Renal cortical epithelial cell (primary cell): ENCODE measurements at regions not wholly inside any gene's neighbourhood (a gene's known extent, or its start where the extent isn't known, plus 50 kb on each side); places are given as distances from the start of the nearest gene placed in this dataset.
"Not testable (repeated sequence)": the region's sequence is repeated elsewhere in the genome, so short reads cannot be mapped to it uniquely, and the experiment has no call there.

Source experiments
- DNase-seq: peaks from one replicate; pipeline ENCODE4 v3.0.0-alpha.2; 2011; ENCODE audit warnings: low read depth

DNA sequence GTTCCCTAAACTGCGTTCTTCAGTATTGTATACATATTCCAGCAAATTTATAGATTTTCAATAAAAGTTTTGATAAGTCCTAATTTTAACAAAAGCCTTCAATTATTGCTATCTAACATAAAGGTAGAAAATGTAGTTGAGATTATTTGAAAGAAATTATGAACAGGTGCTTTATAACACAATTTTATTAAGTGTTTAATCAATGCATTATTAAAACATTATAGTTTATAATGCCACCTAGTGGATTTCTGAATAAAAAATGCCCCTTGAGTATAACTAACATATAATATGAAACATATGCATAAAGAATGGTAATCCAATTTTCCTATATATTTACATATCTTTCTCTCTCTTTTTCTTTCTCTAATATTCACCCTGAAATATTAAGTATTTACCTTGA is 515.3 kb downstream of the SLC6A15 start:
- peak; percentile 1 for DNase-seq

DNA sequence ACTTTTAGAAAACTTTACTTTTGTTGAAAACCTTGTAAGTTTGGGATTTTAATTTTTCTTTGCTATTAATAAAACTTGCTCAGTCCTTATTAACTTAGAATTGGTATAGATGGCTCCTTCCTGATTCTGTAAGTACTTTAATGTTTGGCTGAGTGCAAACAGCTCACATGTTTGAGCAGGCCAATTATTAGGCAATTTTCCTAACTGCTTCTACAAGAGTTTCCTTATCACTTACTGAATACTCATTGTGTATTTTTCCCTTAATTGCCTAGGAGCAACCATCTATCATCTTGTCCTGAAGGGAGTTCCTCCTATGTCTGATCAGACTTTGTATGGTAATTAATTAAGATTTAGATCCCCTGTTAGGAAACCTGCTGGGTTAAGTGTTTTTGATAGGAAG is 521.4 kb downstream of the SLC6A15 start:
- DNase-seq: not testable (repeated sequence)

DNA sequence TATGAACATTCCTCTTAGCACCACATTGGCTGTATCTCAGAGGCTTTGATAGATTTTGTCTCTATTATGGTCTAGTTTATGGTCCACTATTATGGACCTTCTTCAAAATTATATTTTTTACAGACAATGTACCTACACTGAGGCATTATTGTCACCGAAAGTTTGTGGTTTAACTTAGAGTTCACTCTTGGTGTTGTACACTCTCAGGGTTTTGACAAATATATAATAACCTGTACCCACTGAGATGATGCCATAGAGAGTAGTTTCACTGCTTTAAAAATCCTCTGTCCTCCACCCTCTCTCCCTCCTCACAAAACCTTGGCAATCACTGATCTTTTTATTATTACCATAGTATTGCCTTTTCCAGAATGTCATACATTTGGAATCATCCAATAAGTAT is 528.2 kb downstream of the SLC6A15 start:
- no peak for DNase-seq

DNA sequence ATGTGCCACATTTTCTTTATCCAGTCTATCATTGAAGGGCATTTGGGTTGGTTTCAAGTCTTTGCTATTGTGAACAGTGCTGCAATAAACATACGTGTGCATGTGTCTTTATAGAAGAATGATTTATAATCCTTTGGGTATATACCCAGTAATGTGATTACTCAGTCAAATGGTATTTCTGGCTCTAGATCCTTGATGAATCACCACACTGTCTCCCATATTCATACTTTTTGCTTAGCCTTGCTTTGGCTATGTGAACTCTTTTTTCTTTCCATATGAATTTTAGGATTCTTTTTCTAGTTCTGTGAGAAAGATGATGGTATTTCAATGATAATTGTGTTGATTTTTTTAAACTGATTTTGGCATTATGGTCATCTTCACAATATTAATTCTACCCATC is 530.1 kb downstream of the SLC6A15 start:
- DNase-seq: peak; percentile 10

DNA sequence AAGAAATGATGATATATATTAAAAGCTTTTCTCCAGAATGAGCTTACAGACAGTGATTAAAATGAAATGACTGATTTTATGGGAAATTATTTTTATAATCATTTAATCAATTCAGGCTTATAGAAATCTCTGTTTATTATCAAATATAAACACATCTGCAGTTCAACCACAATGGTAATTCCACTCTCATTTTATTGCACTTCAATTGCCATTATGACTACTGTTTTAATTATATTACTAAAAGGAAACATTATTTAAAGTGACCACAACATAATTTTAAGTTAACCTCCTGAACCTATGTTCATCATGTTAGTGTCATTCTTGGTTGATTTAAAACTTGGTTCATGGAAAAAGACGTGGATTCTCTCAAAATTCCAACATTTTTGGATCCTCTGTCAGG is 536.3 kb downstream of the SLC6A15 start:
- DNase-seq: no peak

DNA sequence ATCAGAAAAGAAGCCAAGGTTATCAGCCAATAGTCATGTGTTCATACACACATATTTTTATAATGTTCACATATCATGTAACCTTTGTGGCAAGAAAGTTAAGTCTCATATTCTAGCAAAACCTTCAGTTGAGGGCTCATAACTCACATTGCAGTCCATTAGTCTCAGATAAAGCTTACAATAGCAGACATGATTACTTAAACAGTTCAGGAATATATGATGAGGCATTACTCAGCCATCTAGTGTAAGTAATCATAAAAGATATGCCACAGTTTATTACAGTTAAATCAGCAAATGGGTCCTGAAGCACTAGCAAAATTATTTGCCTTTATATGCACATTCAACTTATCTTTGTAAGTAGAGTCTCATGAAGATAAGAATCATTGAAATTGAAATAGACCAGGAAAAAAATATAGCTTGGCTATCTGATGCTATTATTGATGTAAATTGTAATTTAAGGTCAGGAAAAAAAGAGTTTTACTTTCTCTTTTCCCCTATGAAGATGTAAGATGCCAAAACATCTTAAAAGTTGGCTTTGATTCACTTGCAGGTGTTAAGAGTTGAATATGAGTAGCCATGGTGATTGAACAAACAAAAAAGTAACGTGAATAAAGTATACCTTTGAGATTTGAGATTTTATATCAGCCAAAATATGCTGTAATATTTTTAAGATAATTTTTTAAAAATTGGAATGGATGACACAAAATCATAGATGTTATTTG is 537.0 kb downstream of the SLC6A15 start:
- DNase-seq: no peak

DNA sequence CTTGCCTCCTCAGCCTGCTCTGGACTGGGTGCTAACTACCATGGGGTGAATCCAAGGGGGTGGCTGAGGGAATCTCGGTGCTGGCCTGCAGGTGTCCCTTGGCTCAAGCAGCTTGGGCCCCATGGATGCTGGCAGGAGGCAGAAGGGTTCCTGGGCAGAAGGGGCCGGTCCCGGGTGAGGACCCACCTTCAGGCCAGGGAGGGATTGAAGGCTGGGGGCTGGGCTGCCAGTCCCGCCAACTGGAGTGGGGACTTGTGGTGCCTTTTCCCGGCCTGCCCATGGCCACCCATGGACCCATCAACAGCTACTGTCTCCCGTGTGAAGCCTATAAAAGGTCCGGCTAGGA is 550.1 kb downstream of the SLC6A15 start:
- no peak for DNase-seq

DNA sequence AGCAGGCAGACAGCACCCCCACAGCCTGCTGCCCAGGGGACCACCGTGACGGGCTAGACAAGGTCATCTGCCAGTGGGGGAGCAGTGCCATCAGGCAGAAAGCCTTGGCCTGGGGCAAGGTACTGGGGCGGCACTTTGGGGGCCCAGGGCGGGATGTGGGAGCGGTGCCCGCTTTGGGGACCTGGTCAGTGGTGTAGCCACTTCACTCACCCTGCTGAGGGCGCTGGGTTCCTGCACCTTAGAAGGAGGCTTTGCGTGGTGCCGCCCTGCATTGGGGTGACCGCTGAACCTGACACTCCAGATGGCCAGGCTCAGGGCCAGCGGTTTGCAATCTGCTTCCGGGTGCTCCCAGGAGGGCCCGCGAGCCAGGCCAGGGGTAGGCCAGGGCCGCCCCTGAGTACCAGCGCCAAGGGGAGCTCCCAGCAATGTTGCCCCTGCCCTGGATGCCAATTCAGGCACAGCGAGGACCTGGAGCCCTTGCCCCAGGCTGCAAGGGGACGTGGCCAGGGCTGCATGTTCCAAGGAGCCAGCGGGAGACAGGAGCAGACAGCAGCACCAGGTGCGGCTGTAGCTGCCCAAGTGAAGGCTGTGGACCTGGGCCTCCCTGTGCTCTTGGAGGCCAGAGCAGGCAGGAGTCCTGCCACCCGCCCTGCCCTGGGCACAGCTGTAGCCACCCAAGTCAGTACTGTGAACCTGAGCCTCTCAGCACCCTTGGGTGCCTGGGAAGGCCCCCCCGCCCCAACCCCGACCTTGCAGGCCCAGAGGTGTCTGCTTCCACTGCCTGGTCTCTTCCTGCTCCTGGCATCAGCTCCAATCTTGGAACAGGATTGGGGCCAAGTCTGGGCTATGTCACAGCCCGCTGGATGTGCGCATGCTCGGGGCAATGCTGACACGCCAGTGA is 550.7 kb downstream of the SLC6A15 start:
- no peak for DNase-seq

DNA sequence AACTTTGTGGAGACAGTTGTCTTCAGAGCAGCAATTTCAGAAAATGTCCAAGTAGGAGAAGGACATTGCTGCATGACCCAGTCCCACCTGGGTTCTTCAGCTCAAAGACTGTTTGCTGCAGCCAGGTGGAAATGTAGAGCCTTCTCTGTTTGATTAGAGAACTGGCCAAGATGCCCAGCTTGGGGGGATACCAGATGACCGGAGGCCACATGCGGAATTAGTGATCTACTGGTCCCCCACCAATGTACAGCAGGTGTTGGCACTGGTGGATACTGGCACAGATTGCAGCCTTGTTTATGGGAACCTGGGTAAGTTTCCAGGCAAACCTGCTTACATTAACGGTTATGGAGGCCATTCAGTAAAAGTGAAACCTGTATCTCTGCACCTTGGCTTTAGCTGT is 555.3 kb downstream of the SLC6A15 start:
- no peak for DNase-seq

DNA sequence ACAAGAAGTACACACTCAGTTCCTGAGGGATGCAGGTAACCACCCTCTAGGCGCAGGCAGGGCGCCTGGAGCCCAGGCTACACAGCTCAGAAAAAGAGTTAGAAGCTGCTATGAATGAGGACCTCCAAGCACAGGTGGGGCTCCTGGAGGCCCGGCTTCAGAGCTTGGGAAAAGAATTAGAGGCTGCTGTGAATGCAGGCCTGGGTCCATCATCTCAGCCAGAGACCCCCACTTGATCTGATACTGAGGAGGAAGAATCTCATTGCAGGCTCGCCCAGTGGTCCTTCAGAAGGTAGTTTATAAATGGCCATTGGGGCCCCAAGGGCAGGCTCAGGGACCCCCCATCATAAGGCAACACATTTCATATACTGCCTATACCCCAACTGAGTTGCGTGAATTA is 556.4 kb downstream of the SLC6A15 start:
- DNase-seq: no peak

DNA sequence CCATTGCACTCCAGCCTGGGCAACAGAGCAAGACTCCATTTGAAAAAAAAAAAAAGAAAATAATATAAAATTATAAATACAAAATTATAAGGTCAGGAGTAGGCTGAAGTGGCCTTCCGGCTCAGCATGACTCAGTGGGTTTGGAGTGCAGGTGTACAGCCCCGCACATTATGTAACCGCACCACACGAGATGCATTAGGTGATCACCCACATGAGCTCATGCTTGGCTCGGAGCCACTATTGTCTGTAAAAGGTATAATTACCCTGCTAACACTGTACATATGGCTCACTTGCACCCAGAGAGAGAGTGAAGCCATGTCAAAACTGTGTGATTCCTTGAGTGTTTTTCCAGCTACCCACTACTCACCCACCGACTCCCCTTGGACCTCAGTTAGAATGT is 557.0 kb downstream of the SLC6A15 start:
- DNase-seq: no peak

DNA sequence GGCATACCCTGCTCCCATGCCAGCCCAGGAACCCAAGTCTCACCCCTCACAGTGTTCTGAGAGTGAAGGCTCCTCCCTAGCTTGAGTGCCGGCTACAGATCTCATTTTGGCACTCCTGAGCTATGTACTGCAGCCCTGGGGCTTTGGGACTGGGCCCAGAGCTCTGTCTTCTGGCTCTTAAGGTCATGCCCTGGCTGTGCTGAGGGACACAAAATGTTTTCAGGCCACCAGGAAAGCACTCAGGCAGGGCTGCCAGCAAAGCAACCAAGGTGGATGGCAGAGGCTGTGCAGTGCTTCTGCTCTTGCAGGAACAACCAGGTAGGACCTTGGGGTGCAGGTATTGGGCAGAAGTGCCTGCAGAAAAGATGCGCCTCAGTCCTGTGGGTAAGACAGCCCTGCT is 564.0 kb downstream of the SLC6A15 start:
- no peak for DNase-seq

DNA sequence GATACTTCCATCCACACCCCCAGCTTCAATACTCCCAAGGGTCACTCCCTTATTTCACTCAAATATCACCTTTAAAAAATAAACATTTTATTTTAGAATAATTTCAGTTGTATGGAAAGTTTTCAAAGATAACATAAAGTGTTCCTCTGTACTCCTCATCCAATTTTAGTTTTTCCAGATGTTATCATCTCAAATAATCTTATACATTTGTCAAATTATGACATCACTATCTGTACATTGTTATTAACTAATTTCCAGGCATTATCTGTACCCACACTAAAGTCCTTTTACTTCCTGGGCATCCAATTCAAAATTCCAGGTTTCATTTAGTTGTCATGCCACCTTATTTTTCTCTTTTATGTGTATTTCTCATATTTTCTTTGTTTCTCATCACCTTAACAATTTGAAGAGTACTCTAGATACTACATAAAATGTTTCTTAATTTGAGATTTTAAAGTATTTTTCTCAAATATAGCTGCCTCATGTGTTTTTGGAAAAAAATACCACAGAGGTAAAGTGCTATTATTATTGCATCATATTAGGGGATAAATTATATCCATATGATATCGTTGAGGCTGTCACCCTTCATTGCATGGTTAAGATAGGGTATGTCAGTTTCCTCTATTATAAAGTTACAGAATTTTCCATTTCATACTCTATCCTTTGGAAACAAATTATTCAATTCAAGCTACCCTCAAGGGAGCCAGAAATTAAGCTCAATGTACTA is 571.0 kb downstream of the SLC6A15 start:
- DNase-seq: no peak

DNA sequence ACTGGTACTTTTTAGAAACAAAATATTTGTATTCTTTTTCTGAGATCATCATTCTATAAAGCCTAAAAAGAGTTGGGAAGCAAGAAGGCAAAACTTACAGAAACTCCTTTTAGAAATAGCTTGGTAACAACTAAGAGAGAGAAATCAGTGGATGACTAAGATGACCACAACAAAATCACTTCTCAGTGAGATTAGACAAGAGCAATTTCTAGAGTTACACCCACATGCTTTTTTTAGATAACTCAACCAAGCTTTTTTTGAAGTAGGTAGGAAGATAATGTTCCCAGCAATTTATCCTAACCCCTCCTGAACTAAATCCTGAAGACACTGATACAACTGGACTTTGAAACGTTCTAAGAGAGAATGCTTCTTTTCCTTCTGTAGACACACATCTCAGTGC is 576.4 kb downstream of the SLC6A15 start:
- no peak for DNase-seq

DNA sequence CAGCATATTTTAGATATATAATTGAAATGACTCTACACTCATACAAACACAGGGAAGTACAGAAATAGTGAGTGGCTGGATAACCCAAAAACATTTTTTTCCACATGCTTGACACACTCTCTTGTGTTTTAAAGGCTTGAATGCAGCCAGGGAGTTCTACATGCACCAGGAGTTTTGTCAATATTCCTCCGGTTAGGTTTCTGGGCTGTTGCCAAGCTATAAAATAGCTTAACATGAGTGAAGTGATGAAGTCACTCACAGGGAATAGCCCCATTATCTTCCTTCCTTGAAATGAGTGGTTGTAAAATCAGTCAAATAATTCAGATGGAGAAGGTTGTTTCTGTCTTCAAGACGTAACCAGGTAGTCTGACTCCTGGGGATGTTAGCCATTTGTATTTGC is 582.7 kb downstream of the SLC6A15 start:
- DNase-seq: peak; percentile 15

DNA sequence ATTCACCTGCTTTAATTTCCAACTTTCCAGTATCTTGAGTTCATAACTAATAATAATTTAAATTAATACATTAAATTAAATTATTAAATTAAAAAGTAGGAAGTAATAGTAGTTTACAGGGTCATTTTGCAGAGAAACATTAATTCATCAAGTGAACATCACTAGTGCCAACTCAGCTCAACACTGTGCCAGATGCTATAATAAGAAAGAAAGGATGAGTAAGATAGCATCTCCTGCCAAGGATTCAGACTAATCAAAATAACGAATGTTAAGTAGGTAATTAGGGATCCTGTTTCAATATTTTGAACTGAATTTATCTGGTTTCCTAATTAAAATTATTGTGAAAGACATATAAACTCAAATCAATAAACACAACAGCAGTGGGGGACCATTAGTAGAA is 596.7 kb downstream of the SLC6A15 start:
- DNase-seq: no peak

DNA sequence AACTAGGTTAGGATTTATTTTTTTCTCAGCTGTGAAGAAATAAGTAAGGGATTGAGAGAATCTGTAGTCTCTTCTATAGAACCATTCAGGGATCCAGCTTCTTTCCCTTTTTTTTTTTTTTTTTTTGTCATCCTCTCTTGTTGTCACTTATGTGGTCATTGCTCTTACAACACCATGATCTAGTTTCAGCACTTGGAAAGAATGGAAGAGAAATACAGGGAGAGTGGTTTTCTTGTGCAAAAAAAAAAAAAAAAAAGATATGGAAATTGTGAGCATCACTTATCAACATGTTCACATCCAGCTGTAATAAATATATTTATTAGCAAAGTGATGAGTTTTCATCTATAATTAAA is 599.3 kb downstream of the SLC6A15 start:
- DNase-seq: no peak

DNA sequence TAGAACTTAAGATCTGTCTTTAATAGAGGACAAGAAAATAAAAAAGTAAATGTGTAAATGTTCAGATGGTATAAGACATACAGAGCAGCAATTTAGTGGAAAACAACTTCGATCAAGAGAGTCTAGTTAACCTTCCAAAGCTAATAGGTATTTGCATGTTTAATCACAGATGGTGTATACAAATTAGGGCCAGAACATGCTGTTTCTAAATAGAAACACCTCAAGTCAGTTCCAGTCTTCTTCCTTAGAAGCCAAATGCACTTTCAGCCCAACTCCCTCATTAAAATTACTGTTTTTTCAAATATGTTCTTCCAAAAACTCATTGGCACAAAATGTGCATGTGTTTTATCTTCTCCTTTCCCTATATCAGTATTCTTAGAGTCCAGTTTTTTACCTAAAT is 604.4 kb downstream of the SLC6A15 start:
- DNase-seq: no peak

DNA sequence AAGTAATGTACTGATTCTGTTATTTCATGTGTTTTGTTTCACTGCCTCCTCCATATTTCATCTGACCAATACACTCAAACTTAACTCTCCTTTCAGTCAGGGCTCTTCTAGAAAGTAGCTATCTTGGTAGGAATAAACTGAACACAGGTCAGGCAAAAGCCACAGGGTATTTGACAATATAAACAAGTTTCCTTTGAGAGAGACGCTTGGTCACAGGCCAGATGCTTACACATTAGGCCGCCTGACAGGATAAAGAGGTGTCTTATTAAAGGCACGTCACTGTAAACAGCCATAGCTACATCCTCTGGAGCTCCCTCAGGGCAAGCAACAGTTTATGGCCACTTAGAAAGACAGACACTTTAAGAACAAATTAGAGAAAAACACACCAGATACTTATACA is 607.5 kb downstream of the SLC6A15 start:
- DNase-seq: no peak

DNA sequence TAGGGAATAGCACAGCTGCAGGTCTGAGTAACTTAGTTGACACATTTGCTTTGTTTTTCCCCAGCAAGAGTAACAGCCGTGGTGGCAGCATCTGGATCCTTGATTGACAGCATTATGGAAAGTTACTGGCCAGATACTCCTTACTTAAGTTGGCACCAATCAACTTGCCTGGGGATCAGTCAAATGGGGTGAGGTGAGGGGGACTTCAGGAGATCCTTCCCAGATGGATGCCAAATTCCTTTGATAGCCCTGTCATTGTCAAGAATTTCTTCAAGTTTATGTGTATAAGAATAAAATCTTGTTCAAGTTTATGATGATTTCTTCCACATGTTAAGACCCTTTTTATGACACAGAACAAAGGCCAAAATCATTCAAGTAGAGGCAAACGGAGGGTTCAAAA is 618.4 kb downstream of the SLC6A15 start:
- no peak for DNase-seq

DNA sequence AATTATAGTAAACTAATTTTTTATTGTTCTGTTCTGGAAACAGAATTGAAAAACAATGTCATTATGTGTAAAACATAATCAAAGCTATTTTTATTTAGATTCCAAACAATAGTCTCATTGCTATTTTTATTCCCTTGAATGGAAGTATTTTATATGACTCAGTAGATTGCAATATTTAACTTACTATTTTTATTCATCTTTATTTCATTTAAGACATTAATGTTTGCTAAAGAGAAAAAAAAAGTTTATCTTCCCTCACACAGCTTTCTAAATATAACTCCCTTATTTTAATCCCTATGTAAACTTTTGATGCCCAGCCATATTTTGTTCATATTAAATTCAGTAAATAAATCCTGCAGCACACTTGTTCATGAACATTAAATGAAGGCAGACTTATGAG is 622.4 kb downstream of the SLC6A15 start:
- DNase-seq: no peak

DNA sequence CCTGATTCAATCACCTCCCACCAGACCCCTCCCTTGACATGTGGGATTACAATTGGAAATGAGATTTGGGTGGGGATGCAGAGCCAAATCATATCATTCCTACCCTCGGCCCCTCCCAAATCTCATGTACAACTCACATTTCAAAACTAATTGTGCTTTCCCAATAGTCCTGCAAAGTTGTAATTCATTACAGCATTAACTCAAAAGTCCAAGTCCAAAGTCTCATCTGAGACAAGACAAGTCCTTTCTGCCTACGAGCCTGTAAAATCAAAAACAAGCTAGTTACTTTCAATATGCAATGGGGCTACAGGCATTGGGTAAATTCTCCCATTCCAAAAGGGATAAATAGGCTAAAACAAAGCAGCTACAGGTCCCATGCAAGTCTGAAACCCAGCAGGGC is 634.6 kb downstream of the SLC6A15 start:
- no peak for DNase-seq

DNA sequence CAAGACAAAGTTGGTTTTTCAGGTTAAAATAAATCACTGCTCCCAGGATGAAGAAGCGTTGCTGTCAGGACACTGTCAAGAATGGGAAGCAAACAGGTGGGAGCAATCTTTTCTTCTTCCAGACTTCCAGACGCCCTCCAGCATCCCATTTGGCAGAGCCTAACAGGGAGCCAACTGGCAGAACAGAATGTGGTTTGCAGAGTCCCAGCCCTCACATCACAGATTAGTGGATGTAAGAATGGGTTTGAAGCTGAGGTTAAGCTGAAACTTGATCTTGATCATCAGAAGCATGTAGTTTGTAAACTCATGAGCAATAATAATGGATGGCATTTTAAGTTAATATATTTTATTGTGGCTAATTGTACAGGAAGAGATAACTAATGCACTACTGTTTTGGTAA is 636.4 kb downstream of the SLC6A15 start:
- DNase-seq: no peak
